ENCODE measurements at regions not wholly inside any gene's neighbourhood (a gene's known extent, or its start where the extent isn't known, plus 50 kb on each side); places are given as distances from the start of the nearest gene placed in this dataset.

GRCh38 chr18:28455971-28456370 is 279.0 kb upstream of the CDH2 start:
- WGBS, 2 donors: 71 to 73% methylated on average over 2 of the region's 2 CpGs
- TF ChIP-seq, protein P1, sequence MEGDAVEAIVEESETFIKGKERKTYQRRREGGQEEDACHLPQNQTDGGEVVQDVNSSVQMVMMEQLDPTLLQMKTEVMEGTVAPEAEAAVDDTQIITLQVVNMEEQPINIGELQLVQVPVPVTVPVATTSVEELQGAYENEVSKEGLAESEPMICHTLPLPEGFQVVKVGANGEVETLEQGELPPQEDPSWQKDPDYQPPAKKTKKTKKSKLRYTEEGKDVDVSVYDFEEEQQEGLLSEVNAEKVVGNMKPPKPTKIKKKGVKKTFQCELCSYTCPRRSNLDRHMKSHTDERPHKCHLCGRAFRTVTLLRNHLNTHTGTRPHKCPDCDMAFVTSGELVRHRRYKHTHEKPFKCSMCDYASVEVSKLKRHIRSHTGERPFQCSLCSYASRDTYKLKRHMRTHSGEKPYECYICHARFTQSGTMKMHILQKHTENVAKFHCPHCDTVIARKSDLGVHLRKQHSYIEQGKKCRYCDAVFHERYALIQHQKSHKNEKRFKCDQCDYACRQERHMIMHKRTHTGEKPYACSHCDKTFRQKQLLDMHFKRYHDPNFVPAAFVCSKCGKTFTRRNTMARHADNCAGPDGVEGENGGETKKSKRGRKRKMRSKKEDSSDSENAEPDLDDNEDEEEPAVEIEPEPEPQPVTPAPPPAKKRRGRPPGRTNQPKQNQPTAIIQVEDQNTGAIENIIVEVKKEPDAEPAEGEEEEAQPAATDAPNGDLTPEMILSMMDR (IDR thresholded peaks at IDR 0.05): no peak
- TF ChIP-seq POLR2A (IDR thresholded peaks at IDR 0.05): no peak
- Histone ChIP-seq H3K27me3 (no peaks in the 10 kb centered on the region), H3K4me1 (no peaks in the 10 kb centered on the region), H3K9me3 (no peaks in the 10 kb centered on the region), H3K27ac (no peak overlapping the region), H3K36me3 (replicated peaks in 1 of 2; ENCODE audit: insufficient read depth in 1 of 2, low read depth in 2 of 2) (no peaks in the 10 kb centered on the region), H3K4me3 (no peak overlapping the region)
- intact Hi-C loops (cut with DNase I): no loop called here
- DNase-seq: no peak
- ATAC-seq: no peak

GRCh38 chr18:28439870-28440269 is 262.9 kb upstream of the CDH2 start:
- ATAC-seq (no peak), DNase-seq (no peak)
- Histone ChIP-seq H3K9me3 (no peaks in the 10 kb centered on the region), H3K27me3 (no peaks in the 10 kb centered on the region), H3K27ac (no peak overlapping the region), H3K4me1 (no peaks in the 10 kb centered on the region), H3K36me3 (replicated peaks in 1 of 2; ENCODE audit: insufficient read depth in 1 of 2, low read depth in 2 of 2) (no peaks in the 10 kb centered on the region), H3K4me3 (no peak overlapping the region)
- no peak for TF ChIP-seq POLR2A (IDR thresholded peaks at IDR 0.05)
- TF ChIP-seq, protein P1 (IDR thresholded peaks at IDR 0.05): no peak
- intact Hi-C loops (cut with DNase I): no loop called here

DNA sequence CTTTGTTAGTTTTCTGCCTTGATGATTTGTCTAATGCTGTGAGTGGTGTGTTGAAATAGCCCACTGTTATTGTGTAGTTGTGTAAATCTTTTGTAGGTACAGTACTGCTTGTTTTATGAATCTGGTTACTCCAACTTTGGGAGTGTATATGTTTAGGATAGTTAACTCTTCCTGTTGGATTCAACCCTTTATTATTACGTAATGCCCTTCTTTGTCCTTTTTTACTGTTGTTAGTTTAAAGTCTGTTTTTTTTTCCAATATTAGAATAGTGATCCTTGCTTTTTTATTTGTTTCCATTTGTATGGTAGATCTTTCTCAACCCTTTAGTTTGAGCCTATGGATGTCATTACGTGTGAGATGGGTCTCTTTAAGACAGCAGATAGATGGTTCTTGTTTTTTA is 261.5 kb upstream of the CDH2 start:
- Histone ChIP-seq H3K27me3 (no peaks in the 10 kb centered on the region), H3K27ac (no peak overlapping the region), H3K4me1 (no peaks in the 10 kb centered on the region), H3K36me3 (replicated peaks in 1 of 2; ENCODE audit: insufficient read depth in 1 of 2, low read depth in 2 of 2) (no peaks in the 10 kb centered on the region), H3K4me3 (no peak overlapping the region), H3K9me3 (no peaks in the 10 kb centered on the region)
- no peak for ATAC-seq
- intact Hi-C loops (cut with DNase I): no loop called here
- TF ChIP-seq, protein P1 (IDR thresholded peaks at IDR 0.05): no peak
- TF ChIP-seq POLR2A (IDR thresholded peaks at IDR 0.05): no peak
- WGBS, 2 donors: 36 to 49% methylated on average over 2 of the region's 2 CpGs
- DNase-seq: no peak

DNA sequence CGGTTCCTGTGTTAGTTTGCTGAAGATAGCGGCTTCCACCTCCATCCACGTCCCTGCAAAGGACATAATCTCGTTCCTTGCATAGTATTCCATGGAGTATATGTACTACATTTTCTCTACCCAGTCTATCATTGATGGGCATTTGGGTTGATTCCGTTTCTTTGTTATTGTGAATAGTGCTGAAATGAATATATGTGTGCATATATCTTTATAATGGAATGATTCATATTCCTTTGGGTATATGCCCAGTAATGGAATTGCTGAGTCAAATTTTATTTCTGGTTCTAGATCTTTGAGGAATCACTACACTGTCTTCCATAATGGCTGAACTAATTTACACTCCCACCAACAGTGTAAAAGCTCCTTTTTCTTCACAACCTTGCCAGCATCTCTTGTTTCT is 255.4 kb upstream of the CDH2 start:
- no peaks in the 10 kb centered on the region for H3K4me1 ChIP-seq
- ATAC-seq: no peak
- TF ChIP-seq, protein P1 (IDR thresholded peaks at IDR 0.05): no peak
- no peak for TF ChIP-seq POLR2A (IDR thresholded peaks at IDR 0.05)
- no peaks in the 10 kb centered on the region for H3K9me3 ChIP-seq
- no peaks in the 10 kb centered on the region for H3K36me3 ChIP-seq (replicated peaks in 1 of 2; ENCODE audit: insufficient read depth in 1 of 2, low read depth in 2 of 2)
- intact Hi-C loops (cut with DNase I): no loop called here
- 57 to 58% methylated on average over 5 of the region's 5 CpGs for WGBS, 2 donors
- DNase-seq: no peak
- H3K27ac ChIP-seq: no peak overlapping the region
- H3K4me3 ChIP-seq: no peak overlapping the region
- no peaks in the 10 kb centered on the region for H3K27me3 ChIP-seq

- no peak for DNase-seq
- TF ChIP-seq, protein P1 (IDR thresholded peaks at IDR 0.05): no peak
- TF ChIP-seq POLR2A (IDR thresholded peaks at IDR 0.05): no peak
- intact Hi-C loops (cut with DNase I): no loop called here
- WGBS, 2 donors: 50 to 57% methylated on average over 5 of the region's 5 CpGs
- H3K4me1 ChIP-seq: no peaks in the 10 kb centered on the region
- no peak overlapping the region for H3K27ac ChIP-seq
- no peaks in the 10 kb centered on the region for H3K9me3 ChIP-seq
- H3K36me3 ChIP-seq (replicated peaks in 1 of 2; ENCODE audit: insufficient read depth in 1 of 2, low read depth in 2 of 2): no peaks in the 10 kb centered on the region
- H3K27me3 ChIP-seq: no peaks in the 10 kb centered on the region
- no peak for ATAC-seq
- H3K4me3 ChIP-seq: no peak overlapping the region
These were observed 249.0 kb upstream of the CDH2 start for GRCh38 chr18:28425886-28426285.

All from body of pancreas (tissue), 4 donors.